Pancreas (tissue), 10 donors: ENCODE measurements at regions not wholly inside any gene's neighbourhood (a gene's known extent, or its start where the extent isn't known, plus 50 kb on each side); places are given as distances from the start of the nearest gene placed in this dataset.

ENCODE experiments used
- ATAC-seq, 4 donors: fragments of 200-7000 bp; cut with Tn5 transposase; one replicate each; pipeline versions ENCODE4 v1.8.0 to v1.9.1; 2020; ENCODE audit warnings: mild to moderate bottlenecking in 4 of 4, moderate library complexity in 4 of 4
- DNase-seq, 6 donors: peaks; one replicate each; pipeline ENCODE4 v3.0.0-alpha.2; 2020
- FAIRE-seq: peaks from 2 replicates; lab custom pipeline; 2012; peaks lifted over from hg19 to GRCh38; lab: Jason Lieb, UNC
- H3K27ac ChIP-seq, 4 donors: fragments of 200-600 bp; sonication (generic); 1 replicate in 3 of 4; 2 replicates in 1 of 4; pipeline versions ENCODE4 v1.5.0 to v1.8.0; 2020
- H3K27me3 ChIP-seq, 4 donors: fragments of 200-600 bp; one replicate each; pipeline ENCODE4 v1.8.0; 2021
- H3K36me3 ChIP-seq, 3 donors: fragments of 200-600 bp; sonication (generic) in 1 of 3; one replicate each; pipeline versions ENCODE4 v1.5.0 to v1.8.0; 2020 to 2021
- H3K4me1 ChIP-seq, 3 donors: fragments of 200-600 bp; one replicate each; pipeline ENCODE4 v1.8.0; 2021
- H3K4me3 ChIP-seq, 4 donors: fragments of 200-600 bp; sonication (generic) in 2 of 4; one replicate each; pipeline versions ENCODE4 v1.5.0 to v1.8.0; 2020 to 2021
- H3K9me3 ChIP-seq, 4 donors: fragments of 200-600 bp; one replicate each; pipeline ENCODE4 v1.8.0; 2021
- CTCF ChIP-seq, 4 donors: fragments of 200-600 bp; sonication (generic) in 3 of 4; IDR thresholded peaks; one replicate each; pipeline versions ENCODE4 v1.5.0 to v1.8.0; 2021; ENCODE audit warnings: antibody characterized with exemption in 4 of 4
- WGBS, 2 donors: extraction: QIAGEN DNeasy Blood & Tissue Kit; methylation state at CpG; one replicate each; pipeline ENCODE4 v1.1.7; 2013; 5-methylcytosine and 5-hydroxymethylcytosine counted together
- intact Hi-C, 3 donors: fragments of 100-400 bp; cut with DNase I; formaldehyde crosslinking; loops; one replicate each; pipeline versions ENCODE4 v1.11.1 to v1.14.2; 2022
- donor health status: healthy with polysubstance abuse.
- donor health status: DM: no; HTN: no; CAD: no; lungs with moderate emphysema.
- donor health status: DM: no; HTN: no; CAD: no.
- donor health status: control.
- donor health status: control.
- donor health status: Bipolar disorder and iron deficiency.
- donor health status: DM: yes; HTN: yes; CAD: no.
- donor health status: DM: no; HTN: no; CAD: no.
- donor health status: DM: no; HTN: no; CAD: no.
- donor health status: DM: yes; HTN: yes; CAD: no.

GRCh38 chr3:174533286-174533685 is 325.8 kb upstream of the NAALADL2 start:
- no peaks in the 10 kb centered on the region for H3K27me3 ChIP-seq
- DNase-seq (no peak), FAIRE-seq (no peak), ATAC-seq (no peak)
- TF ChIP-seq CTCF (IDR thresholded peaks at IDR 0.05): no peak
- no peaks in the 10 kb centered on the region for H3K9me3 ChIP-seq
- no peak overlapping the region for H3K27ac ChIP-seq
- WGBS, 2 donors: 89 to 98% methylated on average over 2 of the region's 2 CpGs
- intact Hi-C loops: no loop called here
- H3K4me1 ChIP-seq: peaks cover 0 to 16% (median 0%) of the 10 kb centered on the region in 3 donors
- no peak overlapping the region for H3K4me3 ChIP-seq
- H3K36me3 ChIP-seq: no peaks in the 10 kb centered on the region

- peaks cover 0 to 11% (median 0%) of the 10 kb centered on the region in 3 donors for H3K4me1 ChIP-seq
- FAIRE-seq (no peak), DNase-seq (no peak), ATAC-seq (no peak)
- H3K27ac ChIP-seq: no peak overlapping the region
- TF ChIP-seq CTCF (IDR thresholded peaks at IDR 0.05): no peak
- no peaks in the 10 kb centered on the region for H3K36me3 ChIP-seq
- H3K27me3 ChIP-seq: no peaks in the 10 kb centered on the region
- intact Hi-C loops: no loop called here
- no peak overlapping the region for H3K4me3 ChIP-seq
- 67 to 69% methylated on average over 4 of the region's 4 CpGs for WGBS, 2 donors
- no peaks in the 10 kb centered on the region for H3K9me3 ChIP-seq
Observed at GRCh38 chr3:174536319-174536718, 322.8 kb upstream of the NAALADL2 start.

- DNase-seq (no peak), FAIRE-seq (no peak), ATAC-seq (no peak)
- WGBS, 2 donors: 81 to 84% methylated on average over 3 of the region's 3 CpGs
- intact Hi-C loops: no loop called here
- H3K27ac ChIP-seq: no peak overlapping the region
- no peaks in the 10 kb centered on the region for H3K9me3 ChIP-seq
- H3K27me3 ChIP-seq: no peaks in the 10 kb centered on the region
- no peak for TF ChIP-seq CTCF (IDR thresholded peaks at IDR 0.05)
- H3K4me3 ChIP-seq: no peak overlapping the region
- H3K4me1 ChIP-seq: no peaks in the 10 kb centered on the region
- no peaks in the 10 kb centered on the region for H3K36me3 ChIP-seq
Observed at GRCh38 chr3:174538151-174538550, 321.0 kb upstream of the NAALADL2 start.

GRCh38 chr3:174540116-174540908 is 318.8 kb upstream of the NAALADL2 start:
- intact Hi-C loops: no loop called here
- FAIRE-seq (no peak), DNase-seq (no peak), ATAC-seq (no peak)
- TF ChIP-seq CTCF (IDR thresholded peaks at IDR 0.05): no peak
- WGBS, 2 donors: 85 to 89% methylated on average over 3 of the region's 3 CpGs
- no peaks in the 10 kb centered on the region for H3K36me3 ChIP-seq
- H3K27ac ChIP-seq: no peak overlapping the region
- no peak overlapping the region for H3K4me3 ChIP-seq
- no peaks in the 10 kb centered on the region for H3K4me1 ChIP-seq
- H3K27me3 ChIP-seq: no peaks in the 10 kb centered on the region
- H3K9me3 ChIP-seq: no peaks in the 10 kb centered on the region

- intact Hi-C loops: no loop called here
- 93 to 95% methylated on average over 2 of the region's 2 CpGs for WGBS, 2 donors
- DNase-seq (no peak), FAIRE-seq (no peak), ATAC-seq (no peak)
- Histone ChIP-seq H3K27me3 (no peaks in the 10 kb centered on the region), H3K9me3 (no peaks in the 10 kb centered on the region), H3K36me3 (no peaks in the 10 kb centered on the region), H3K4me1 (no peaks in the 10 kb centered on the region), H3K27ac (no peak overlapping the region), H3K4me3 (no peak overlapping the region)
- TF ChIP-seq CTCF (IDR thresholded peaks at IDR 0.05): no peak
Observed at GRCh38 chr3:174541708-174542315, 317.3 kb upstream of the NAALADL2 start.
